Hypothalamus (tissue), 51 donors: ENCODE measurements at regions not wholly inside any gene's neighbourhood (a gene's known extent, or its start where the extent isn't known, plus 50 kb on each side); places are given as distances from the start of the nearest gene placed in this dataset.
"Not testable (repeated sequence)": the region's sequence is repeated elsewhere in the genome, so short reads cannot be mapped to it uniquely, and the experiment has no call there.

Experiments used
- DNase-seq, 51 donors: peaks; one replicate each; lab custom pipeline; 2025; lab: John Stamatoyannopoulos, UW

GRCh38 chr10:105757302-105757701 is 1116.2 kb downstream of the SORCS3 start:
- DNase-seq, result no peak

GRCh38 chr10:105756386-105756785 is 1115.3 kb downstream of the SORCS3 start:
- DNase-seq, result no peak

DNA sequence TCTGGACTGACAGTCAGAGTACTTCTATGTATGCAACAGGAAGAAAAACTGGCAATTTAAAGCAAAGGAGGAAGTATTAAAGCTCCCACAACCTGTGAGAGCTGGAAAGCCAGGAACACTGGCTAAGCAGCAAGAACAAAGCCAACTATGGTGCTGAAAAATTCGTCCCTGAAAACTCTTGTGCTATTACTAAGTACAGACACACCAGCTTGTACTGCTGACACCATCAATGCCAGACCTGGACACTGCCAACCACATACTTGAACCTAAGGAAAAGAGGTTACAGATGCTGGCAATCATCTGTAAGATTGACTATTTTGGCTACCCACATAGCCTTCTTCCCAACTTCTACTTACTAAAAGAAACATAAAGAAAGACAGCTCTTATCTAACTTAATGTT is 1110.6 kb downstream of the SORCS3 start:
- no peak for DNase-seq

DNA sequence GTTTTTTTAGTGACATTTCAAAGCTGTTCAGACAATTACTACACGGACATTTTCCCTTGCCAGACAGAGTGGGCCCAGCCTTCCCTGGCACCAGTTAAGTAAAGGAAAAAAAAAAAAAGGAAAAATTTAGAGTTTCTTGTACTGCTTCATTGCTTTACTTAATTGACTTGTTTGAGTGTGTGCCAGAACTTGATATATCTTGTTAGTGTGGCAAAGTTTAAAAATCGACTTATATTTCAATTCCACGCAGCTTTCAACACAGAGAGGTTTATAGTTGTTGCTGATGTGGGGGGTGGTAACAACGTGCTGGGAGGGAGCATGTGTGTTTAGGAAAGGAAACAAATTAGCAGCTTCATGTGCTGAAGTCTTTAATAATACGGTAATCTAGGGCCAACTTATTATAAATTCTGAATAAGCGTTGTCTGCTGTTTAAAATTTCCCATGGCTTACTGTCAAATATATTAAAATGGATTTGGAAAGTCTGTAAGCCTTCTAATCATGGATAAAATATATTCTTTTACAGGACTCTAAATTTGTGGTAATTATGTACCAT is 1104.6 kb downstream of the SORCS3 start:
- DNase-seq, result no peak

DNA sequence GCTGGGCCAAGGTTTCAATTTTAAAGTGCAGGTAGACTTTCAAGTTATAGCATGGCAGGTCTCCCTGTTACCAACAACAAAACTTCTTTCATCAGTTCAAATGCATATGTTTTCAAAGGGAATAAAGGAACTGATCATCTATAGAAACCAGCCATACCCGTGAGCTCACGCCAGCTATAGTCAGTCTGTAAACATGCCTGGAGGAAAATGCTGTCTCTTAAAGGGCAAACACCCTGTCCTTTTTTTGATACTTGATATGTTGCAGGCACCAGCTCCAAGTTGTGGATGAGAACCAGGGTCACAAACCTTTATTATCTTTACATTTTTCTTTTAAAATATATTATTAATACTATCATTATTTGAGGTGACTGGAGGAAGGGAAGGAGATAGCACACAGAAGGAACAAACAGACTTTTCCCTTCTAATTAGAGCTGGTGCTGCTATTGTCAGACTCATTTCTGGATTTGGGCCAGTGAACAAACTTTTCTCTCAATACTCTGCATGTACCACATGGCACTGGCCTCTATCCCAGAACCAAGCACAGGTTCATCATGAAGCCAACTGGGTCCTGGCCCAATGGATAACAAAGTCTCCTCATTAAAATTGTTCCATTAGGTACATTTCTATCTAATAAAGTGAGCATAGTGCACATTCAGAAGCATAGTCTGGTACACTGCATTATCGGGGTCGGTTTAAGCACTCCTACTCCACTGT is 1102.4 kb downstream of the SORCS3 start:
- peak in 16 of 51 donors; percentile 1 to 39 (median 7) for DNase-seq

DNA sequence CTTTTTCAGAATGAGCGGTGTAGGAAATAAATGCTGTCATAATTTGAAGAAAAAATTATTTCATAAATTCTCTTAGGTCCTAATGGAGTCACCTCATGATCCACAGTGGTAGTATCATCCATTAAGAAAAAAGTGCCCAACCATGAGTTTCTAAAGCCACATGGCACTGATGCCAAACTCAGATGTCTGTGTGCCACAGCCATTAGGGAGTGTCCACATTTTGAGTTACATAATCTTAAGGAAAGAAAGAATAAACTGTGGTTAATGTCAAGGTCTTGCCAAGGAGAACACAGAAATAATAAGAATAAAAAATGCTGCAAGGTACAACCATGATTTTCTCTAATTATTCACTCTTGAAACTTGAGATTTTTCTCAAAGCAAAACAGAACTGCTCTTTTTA is 1101.8 kb downstream of the SORCS3 start:
- no peak for DNase-seq

GRCh38 chr10:105742184-105742583 is 1101.1 kb downstream of the SORCS3 start:
- DNase-seq, result no peak

GRCh38 chr10:105734479-105734878 is 1093.4 kb downstream of the SORCS3 start:
- DNase-seq, result no peak

- DNase-seq, result no peak
Observed at GRCh38 chr10:105733924-105734323, 1092.8 kb downstream of the SORCS3 start.

DNA sequence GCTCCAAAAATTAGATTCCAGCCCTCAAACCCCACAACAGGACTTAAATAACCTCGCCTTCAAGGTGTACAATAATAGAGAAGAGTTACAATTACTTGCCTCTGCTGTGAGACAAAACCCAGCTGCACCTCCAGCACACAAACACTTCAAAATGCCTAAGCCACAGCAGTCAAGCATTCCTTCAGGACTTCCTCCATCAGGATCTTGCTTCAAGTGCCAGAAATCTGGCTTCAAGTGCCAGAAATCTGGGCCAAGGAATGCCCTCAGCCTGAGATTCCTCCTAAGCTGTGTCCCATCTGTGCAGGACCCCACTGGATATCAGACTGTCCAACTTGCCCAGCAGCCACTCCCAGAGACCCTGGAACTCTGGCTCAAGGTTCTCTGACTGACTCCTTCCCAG is 1088.3 kb downstream of the SORCS3 start:
- no peak for DNase-seq

DNA sequence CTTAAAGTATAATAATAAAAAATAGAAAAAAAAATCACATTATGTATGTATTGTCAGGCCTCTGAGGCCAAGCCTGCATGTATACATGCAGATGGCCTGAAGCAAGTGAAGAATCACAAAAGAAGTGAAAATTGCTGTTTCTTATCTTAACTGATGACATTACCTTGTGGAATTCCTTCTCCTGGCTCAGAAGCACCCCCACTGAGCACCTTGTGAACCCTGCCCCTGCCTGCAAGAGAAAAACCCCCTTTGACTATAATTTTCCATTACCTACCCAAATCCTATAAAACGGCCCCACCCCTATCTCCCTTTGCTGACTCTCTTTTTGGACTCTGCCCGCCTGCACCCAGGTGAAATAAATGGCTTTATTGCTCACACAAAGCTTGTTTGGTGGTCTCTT is 1086.5 kb downstream of the SORCS3 start:
- not testable (repeated sequence) for DNase-seq

DNA sequence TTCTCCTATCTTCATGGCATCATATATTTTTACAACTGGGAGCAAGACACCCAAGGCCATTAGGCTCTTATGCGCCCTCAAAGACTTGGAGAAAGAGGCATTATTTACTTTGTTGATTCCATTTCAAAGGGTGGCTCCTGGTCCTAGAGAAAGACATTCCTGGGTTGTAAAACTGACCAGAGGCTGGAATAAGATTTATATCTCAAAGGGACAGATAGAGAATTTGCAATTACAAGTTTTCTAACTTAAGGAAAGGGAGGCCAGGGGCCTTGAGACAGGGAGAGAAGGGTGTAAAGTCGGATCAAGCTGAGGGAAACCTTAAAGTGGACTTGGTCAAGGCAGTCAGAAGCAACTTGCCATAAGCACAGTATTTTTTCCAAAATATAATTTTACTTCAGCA is 1086.0 kb downstream of the SORCS3 start:
- DNase-seq, result no peak

GRCh38 chr10:105726149-105726548 is 1085.1 kb downstream of the SORCS3 start:
- DNase-seq, result no peak

DNA sequence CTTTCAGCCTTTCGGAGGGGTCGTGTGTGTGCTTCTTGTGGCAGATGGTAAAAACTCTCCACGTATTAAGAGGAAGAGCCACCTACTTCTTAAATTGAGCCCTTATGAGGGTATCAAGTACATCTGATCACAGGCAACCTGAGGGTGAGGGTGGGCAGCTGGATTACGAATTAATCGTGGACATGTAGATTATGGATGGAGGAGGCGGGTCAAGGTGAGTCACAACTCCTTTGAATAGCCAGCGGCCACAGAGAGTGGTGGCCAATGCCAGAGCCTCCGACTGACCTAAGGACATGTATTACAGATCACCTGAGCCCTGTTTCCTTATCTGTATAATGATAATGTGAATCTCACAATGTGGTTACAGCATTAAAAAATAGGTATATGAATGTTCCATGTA is 1083.9 kb downstream of the SORCS3 start:
- DNase-seq, result no peak

GRCh38 chr10:105718207-105718995 is 1077.3 kb downstream of the SORCS3 start:
- no peak for DNase-seq

DNA sequence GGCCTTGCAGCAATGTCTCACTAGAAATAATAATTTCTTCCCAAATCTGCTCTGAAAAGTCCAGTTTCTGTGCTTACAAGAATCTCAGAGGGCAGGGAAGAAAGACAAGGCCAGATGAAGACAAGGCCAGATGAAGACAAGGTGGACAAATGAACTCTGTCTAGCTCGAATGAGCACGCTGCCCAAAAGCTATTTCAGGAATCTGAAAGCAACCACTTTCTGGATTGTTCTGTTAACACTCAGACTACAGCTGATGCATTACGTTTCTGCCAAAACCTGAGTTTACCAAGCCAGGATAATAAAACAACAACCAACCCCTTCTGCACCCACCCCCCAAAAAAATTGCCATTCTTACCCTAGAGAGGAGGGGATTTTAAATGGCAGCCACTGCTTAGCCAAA is 1073.6 kb downstream of the SORCS3 start:
- DNase-seq, result no peak

- no peak for DNase-seq
Observed at GRCh38 chr10:105707603-105708002, 1066.5 kb downstream of the SORCS3 start.

DNA sequence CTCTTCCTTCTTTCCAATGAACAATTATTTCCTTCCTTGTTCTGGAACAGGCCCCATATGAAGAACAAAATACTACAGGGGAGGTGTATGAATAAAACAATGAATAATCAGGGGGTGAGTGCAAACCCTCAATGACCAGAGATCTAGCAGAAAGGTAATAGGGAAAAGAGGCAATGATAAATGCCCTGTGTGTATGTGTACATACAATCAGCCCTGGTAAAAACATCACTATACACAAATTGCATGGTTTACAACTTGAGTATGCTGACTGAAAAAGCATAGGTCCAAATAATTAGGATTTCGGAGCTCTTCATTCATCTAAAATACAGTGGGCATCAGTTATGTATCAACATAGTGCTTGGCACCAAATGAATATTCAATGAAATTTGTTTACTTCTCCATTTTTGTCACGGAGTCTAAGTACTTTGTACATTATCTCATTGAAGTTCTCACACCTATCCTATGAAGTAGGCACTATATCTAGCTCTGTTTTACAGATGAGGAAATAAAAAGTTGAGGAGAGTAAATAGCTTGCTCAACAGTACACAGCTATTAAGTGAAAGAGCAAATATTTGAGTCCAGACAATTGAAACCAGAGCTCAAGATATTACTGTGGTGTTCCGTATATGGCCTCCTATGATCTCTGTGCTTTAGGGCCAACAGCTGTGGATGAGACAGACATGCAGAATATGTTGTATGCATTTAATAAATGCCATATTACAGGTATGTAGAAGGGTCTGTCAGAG is 1065.4 kb downstream of the SORCS3 start:
- DNase-seq, result no peak

DNA sequence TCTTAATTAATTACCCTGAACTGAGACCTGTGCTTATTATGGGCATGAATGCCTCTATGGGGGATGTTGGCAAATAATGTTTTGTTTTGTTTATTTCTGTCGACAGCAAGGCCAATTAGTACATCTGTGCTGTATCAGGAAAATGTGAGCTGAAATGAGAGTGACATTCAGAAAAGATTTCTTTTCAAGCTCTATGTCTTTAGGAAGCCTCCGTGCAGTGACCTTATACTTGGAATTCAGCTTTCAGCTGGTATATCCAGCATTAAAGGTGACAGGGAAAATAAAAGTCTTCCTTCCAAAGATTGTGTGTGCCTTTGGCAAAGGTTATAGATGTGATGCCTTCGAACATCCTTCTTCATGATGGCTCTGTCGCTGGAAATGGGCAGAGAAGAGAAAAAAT is 1061.1 kb downstream of the SORCS3 start:
- no peak for DNase-seq

GRCh38 chr10:105700218-105700617 is 1059.1 kb downstream of the SORCS3 start:
- DNase-seq, result no peak

GRCh38 chr10:105699504-105699903 is 1058.4 kb downstream of the SORCS3 start:
- no peak for DNase-seq
